HepG2 (cell line): ENCODE measurements at regions not wholly inside any gene's neighbourhood (a gene's known extent, or its start where the extent isn't known, plus 50 kb on each side); places are given as distances from the start of the nearest gene placed in this dataset.

Experiments
- ATAC-seq: fragments of 200-7000 bp; cut with Tn5 transposase; 3 replicates; pipeline ENCODE4 v1.9.1; 2020; ENCODE audit warnings: mild to moderate bottlenecking, moderate library complexity
- BruUV-seq: library from RNA; stranded (reverse); fragments of 400-500 nt; replicated peaks from 2 replicates; lab custom pipeline; 2021; lab: Mats Ljungman, UMichigan
- CTCF ChIA-PET: fragments of 300-600 bp; formaldehyde crosslinking; extraction: SDS; loops from one replicate; lab custom pipeline; 2021; ENCODE audit warnings: low total read pairs, inconsistent platforms, low intra/inter-chr PET ratio; lab: Yijun Ruan, JAX
- POLR2A ChIA-PET: fragments of 350-600 bp; sonication (Branson Sonifier 250); formaldehyde crosslinking; loops from one replicate; lab custom pipeline; 2020; ENCODE audit warnings: antibody characterized with exemption, inconsistent platforms; lab: Yijun Ruan, JAX
- DNase-seq: peaks from one replicate; pipeline ENCODE4 v3.0.0-alpha.2; 2015; ENCODE audit warnings: low spot score
- FAIRE-seq: peaks from 3 replicates; lab custom pipeline; 2011; peaks lifted over from hg19 to GRCh38; lab: Jason Lieb, UNC
- H2AFZ ChIP-seq: one replicate; pipeline ENCODE4 v1.6.1; 2011; ENCODE audit warnings: low read length, inconsistent platforms
- H3K27ac ChIP-seq: fragments of 300-600 bp; 3 replicates; pipeline ENCODE4 v1.8.0; 2011; ENCODE audit warnings: mixed run types, mild to moderate bottlenecking, mixed read lengths, low read length, inconsistent platforms; ENCODE audit not compliant: insufficient read depth; ENCODE audit errors: extremely low read length
- H3K27me3 ChIP-seq, 2 experiments: fragments of 200-600 bp in 1 of 2; 2 replicates in 1 of 2; 3 replicates in 1 of 2; pipeline versions ENCODE4 v1.6.0 to v1.8.0; 2011; ENCODE audit warnings: low read length in 2 of 2, mild to moderate bottlenecking in 2 of 2, moderate library complexity in 2 of 2, inconsistent platforms in 1 of 2; ENCODE audit not compliant: insufficient read depth in 2 of 2, control insufficient read depth in 1 of 2
- H3K36me3 ChIP-seq, 2 experiments: fragments of 200-600 bp in 1 of 2; replicated peaks in 1 of 2; 2 replicates in 1 of 2; 3 replicates in 1 of 2; pipeline versions ENCODE4 v1.5.1 to v1.8.0; 2011; ENCODE audit warnings: low read length in 2 of 2, inconsistent platforms in 1 of 2; ENCODE audit not compliant: insufficient read depth in 2 of 2, control insufficient read depth in 1 of 2
- H3K4me1 ChIP-seq: 2 replicates; pipeline ENCODE4 v1.5.1; 2012; ENCODE audit warnings: low read length, inconsistent platforms; ENCODE audit not compliant: insufficient read depth
- H3K4me2 ChIP-seq: 2 replicates; pipeline ENCODE4 v1.6.0; 2011; ENCODE audit warnings: low read depth, low read length, inconsistent platforms
- H3K4me3 ChIP-seq, 3 experiments: fragments of 200-600 bp in 1 of 3; sonication (generic), shearing (Covaris generic) in 1 of 3; replicated peaks in 1 of 3; 2 replicates each; pipeline ENCODE4 v1.5.1; 2011 to 2016; ENCODE audit warnings: low read length in 3 of 3, inconsistent platforms in 2 of 3, low read depth in 2 of 3, mild to moderate bottlenecking in 2 of 3, control low read depth in 1 of 3, mixed read lengths in 1 of 3; ENCODE audit not compliant: insufficient read depth in 1 of 3
- H3K79me2 ChIP-seq: one replicate; pipeline ENCODE4 v1.6.1; 2011; ENCODE audit warnings: low read length, inconsistent platforms; ENCODE audit not compliant: insufficient read depth
- H3K9ac ChIP-seq: 2 replicates; pipeline ENCODE4 v1.6.0; 2011; ENCODE audit warnings: mild to moderate bottlenecking, low read depth, low read length, inconsistent platforms; ENCODE audit not compliant: insufficient read depth
- H3K9me3 ChIP-seq: 2 replicates; pipeline ENCODE4 v1.5.1; 2012; ENCODE audit warnings: mild to moderate bottlenecking, low read length
- H4K20me1 ChIP-seq: 2 replicates; pipeline ENCODE4 v1.6.0; 2011; ENCODE audit warnings: inconsistent platforms, mild to moderate bottlenecking, low read length, moderate library complexity; ENCODE audit not compliant: insufficient read depth
- BHLHE40 ChIP-seq: IDR thresholded peaks from 2 replicates; pipeline ENCODE4 v1.6.1; 2011; ENCODE audit warnings: low read length, improper control_type of control experiment
- CBX5 ChIP-seq: sonication (generic); formaldehyde crosslinking; IDR thresholded peaks from 2 replicates; pipeline ENCODE4 v1.4.0; 2020; ENCODE audit warnings: missing genetic modification reagents, borderline replicate concordance
- HNRNPH1 ChIP-seq: fragments of 200-400 bp; formaldehyde crosslinking; optimal IDR thresholded peaks from 2 replicates; pipeline ENCODE3; 2017; ENCODE audit warnings: mild to moderate bottlenecking, low read depth, low read length
- HNRNPL ChIP-seq: fragments of 200-400 bp; formaldehyde crosslinking; IDR thresholded peaks from 2 replicates; pipeline ENCODE4 v1.6.1; 2017; ENCODE audit warnings: mild to moderate bottlenecking, low read depth, low read length
- MNT ChIP-seq: fragments of 450-650 bp; IDR thresholded peaks from 2 replicates; pipeline ENCODE4 v1.6.1; 2016
- PCBP2 ChIP-seq: fragments of 200-400 bp; formaldehyde crosslinking; optimal IDR thresholded peaks from 2 replicates; pipeline ENCODE3; 2018; ENCODE audit warnings: low read length, low read depth; ENCODE audit not compliant: poor library complexity, severe bottlenecking
- ZBTB7B ChIP-seq: sonication (generic); formaldehyde crosslinking; IDR thresholded peaks from 2 replicates; pipeline ENCODE4 v1.4.0; 2020; ENCODE audit warnings: missing genetic modification reagents
- ZFP36L1 ChIP-seq: sonication (generic); formaldehyde crosslinking; IDR thresholded peaks from 2 replicates; pipeline ENCODE4 v1.8.0; 2022; ENCODE audit warnings: mild to moderate bottlenecking, missing genetic modification reagents, moderate library complexity
- ZNF121 ChIP-seq: sonication (generic); formaldehyde crosslinking; IDR thresholded peaks from 2 replicates; pipeline ENCODE4 v1.5.0; 2020; ENCODE audit warnings: mild to moderate bottlenecking, missing genetic modification reagents
- ZNF605 ChIP-seq: sonication (generic); formaldehyde crosslinking; IDR thresholded peaks from 2 replicates; pipeline ENCODE4 v1.8.0; 2022; ENCODE audit warnings: mild to moderate bottlenecking, missing genetic modification reagents
- WGBS: methylation state at CpG from one replicate; pipeline ENCODE4 v1.1.6; 2017; ENCODE audit warnings: low lambda C conversion rate; 5-methylcytosine and 5-hydroxymethylcytosine counted together
- in situ Hi-C: cut with HindIII; loops from 2 replicates; pipeline ENCODE4 v1.10.0; 2017; ENCODE audit warnings: low pct_unique_long_range_greater_than_20kb; ENCODE audit not compliant: extremely low pct_ligation_motif_present
- intact Hi-C: fragments of 100-400 bp; cut with micrococcal nuclease; formaldehyde crosslinking; loops from one replicate; pipeline ENCODE4 v1.10.0; 2022; ENCODE audit not compliant: unreplicated experiment

GRCh38 chr15:24746094-24746493, 70.5 kb downstream of the NPAP1 start:
- Histone ChIP-seq H3K27me3 (no peaks in the 10 kb centered on the region; a peak in 1 of 5 replicates), H2AFZ (no peak overlapping the region), H3K4me2 (no peak overlapping the region), H3K9me3 (peaks cover 74% of the 10 kb centered on the region), H3K9ac (no peak overlapping the region), H4K20me1 (no peaks in the 10 kb centered on the region), H3K4me3 (no peak overlapping the region), H3K4me1 (no peaks in the 10 kb centered on the region), H3K79me2 (no peaks in the 10 kb centered on the region), H3K36me3 (no peaks in the 10 kb centered on the region), H3K27ac (no peak overlapping the region)
- CTCF ChIA-PET, result no interaction called here
- TF ChIP-seq ZNF121 (CRISPR knock-in tag) (no peak), ZFP36L1 (CRISPR knock-in tag) (no peak), ZNF605 (no peak), HNRNPH1 (no peak), BHLHE40 (no peak), CBX5 (CRISPR knock-in tag) (no peak), HNRNPL (no peak)
- in situ Hi-C loops (loop anchor here (25.0 kb wide), 1 partner anchor 91 kb away; no protein-coding TSS in a partner anchor), intact Hi-C loops (no loop called here)
- FAIRE-seq (no peak), ATAC-seq (no peak), DNase-seq (no peak)
- no TSS peak for BruUV-seq
- POLR2A ChIA-PET, result no interaction called here

- ATAC-seq (no peak), DNase-seq (no peak), FAIRE-seq (no peak)
- no peak overlapping the region for H3K4me2 ChIP-seq
- intact Hi-C loops, result no loop called here
- in situ Hi-C loops, result loop anchor here (25.0 kb wide), 1 partner anchor 90 kb away; no protein-coding TSS in a partner anchor
- peaks cover 67% of the 10 kb centered on the region for H3K9me3 ChIP-seq
- H3K4me1 ChIP-seq, result no peaks in the 10 kb centered on the region
- 10% methylated on average over 7 of the region's 10 CpGs for WGBS
- H3K27ac ChIP-seq, result no peak overlapping the region
- POLR2A ChIA-PET, result no interaction called here
- H2AFZ ChIP-seq, result no peak overlapping the region
- no peaks in the 10 kb centered on the region; a peak in 1 of 5 replicates for H3K27me3 ChIP-seq
- no peaks in the 10 kb centered on the region for H3K79me2 ChIP-seq
- H3K4me3 ChIP-seq, result no peak overlapping the region
- no TSS peak for BruUV-seq
- no peak overlapping the region for H3K9ac ChIP-seq
- H4K20me1 ChIP-seq, result no peaks in the 10 kb centered on the region
- TF ChIP-seq PCBP2, result no peak
- TF ChIP-seq MNT, result no peak
- no peak for TF ChIP-seq ZBTB7B (CRISPR knock-in tag)
- CTCF ChIA-PET, result no interaction called here
- H3K36me3 ChIP-seq, result no peaks in the 10 kb centered on the region
Measured at GRCh38 chr15:24747376-24747775, 71.8 kb downstream of the NPAP1 start.
